ENCODE measurements at regions not wholly inside any gene's neighbourhood (a gene's known extent, or its start where the extent isn't known, plus 50 kb on each side); places are given as distances from the start of the nearest gene placed in this dataset.
A peak's percentile ranks its signal among the peaks of the same experiment; 100 is the strongest.

DNA sequence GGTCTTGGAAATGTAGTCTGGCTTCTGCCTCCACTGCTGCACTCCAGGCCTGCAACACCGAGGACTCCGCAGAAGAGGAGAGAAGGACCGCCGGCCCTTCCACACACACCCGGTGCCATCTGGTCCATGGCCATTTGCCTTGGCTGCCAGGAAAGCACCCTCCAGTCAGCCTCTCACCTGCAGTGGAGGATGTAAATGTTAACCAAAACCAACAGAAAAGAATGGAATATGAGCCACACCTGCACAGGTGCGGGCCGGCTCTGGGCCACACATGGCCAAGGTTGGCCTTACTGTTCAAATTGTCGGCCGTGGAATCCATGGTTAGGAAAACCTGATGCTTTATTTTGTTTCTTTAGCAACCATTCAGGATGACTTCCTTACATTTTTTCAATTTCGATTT is 178.3 kb upstream of the C2CD4B start:
- DNase-seq: no peak
- Histone ChIP-seq H3K27ac (ENCODE audit: low read length) (no peak overlapping the region), H3K4me1 (ENCODE audit: control insufficient read depth, insufficient read depth, low read length) (no peaks in the 10 kb centered on the region), H3K4me3 (ENCODE audit: low read length) (no peak overlapping the region), H3K9me3 (ENCODE audit: control insufficient read depth, low read depth, low read length) (no peaks in the 10 kb centered on the region), H3K27me3 (ENCODE audit: control insufficient read depth, insufficient read depth, low read length) (no peaks in the 10 kb centered on the region), H3K36me3 (ENCODE audit: control insufficient read depth, insufficient read depth, low read length) (no peaks in the 10 kb centered on the region)
- 96% methylated on average over 4 of the region's 10 CpGs for WGBS (ENCODE audit: insufficient coverage, low lambda C conversion rate)

DNA sequence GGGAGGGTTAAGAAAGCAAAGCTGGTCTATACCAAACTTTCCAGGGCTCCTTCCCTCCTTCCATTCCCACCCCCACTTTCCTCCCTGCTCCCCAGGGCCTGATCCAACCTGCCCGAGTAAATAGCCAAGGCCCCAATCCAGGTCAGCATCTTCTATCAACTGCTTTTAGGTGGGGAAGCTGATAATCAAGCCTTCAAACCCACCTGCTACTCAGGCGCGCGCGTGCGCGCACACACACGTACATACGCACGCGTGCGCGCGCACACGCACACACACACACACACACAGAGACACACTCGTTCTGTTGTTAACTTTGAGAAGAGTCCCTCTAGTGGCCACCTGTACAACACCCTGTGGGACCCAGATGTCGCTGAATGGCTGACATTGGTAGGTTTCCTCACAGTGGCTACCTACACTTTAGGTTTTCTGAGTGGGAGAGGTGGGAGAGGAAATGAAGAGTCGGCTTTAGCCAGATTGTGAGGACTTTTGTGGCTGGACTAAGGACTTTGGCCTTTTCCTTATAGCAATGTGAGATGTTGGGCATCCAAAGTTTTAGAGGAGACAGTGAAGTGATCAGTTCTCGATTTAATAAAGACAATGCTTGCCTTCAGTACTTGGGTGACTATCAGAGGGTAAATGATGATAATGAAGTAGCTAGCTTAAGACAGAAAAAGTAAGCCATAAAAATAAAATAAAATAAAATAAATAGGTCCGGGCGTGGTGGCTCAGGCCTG is 179.9 kb upstream of the C2CD4B start:
- no peaks in the 10 kb centered on the region for H3K27me3 ChIP-seq (ENCODE audit: control insufficient read depth, insufficient read depth, low read length)
- H3K36me3 ChIP-seq (ENCODE audit: control insufficient read depth, insufficient read depth, low read length): no peaks in the 10 kb centered on the region
- no peaks in the 10 kb centered on the region for H3K9me3 ChIP-seq (ENCODE audit: control insufficient read depth, low read depth, low read length)
- WGBS (ENCODE audit: insufficient coverage, low lambda C conversion rate): no CpG with 5 or more reads among the region's 21 CpGs
- peak overlapping the region; percentile 34 for H3K4me3 ChIP-seq (ENCODE audit: low read length)
- no peak overlapping the region for H3K27ac ChIP-seq (ENCODE audit: low read length)
- H3K4me1 ChIP-seq (ENCODE audit: control insufficient read depth, insufficient read depth, low read length): no peaks in the 10 kb centered on the region
- peak; percentile 85 to 88 for DNase-seq

DNA sequence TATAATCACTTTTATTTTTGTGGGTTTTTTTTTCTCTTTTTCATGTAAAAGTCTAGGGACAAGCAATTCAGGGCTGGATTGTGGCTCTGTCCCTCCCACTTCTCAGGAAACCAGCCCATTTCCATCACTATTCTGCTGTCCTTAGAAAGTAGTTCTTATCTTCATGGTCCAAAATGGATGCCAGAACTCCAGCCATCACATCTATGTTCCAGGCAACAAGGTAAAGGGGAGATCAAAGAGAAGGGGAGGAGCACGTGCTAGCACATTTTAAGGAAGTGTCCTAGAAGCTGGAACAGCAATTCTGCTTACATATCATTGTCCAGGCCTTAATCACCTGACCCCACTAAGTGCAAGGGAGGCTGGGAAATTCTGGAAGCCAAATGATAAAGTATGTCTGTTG is 181.1 kb upstream of the C2CD4B start:
- H3K4me1 ChIP-seq (ENCODE audit: control insufficient read depth, insufficient read depth, low read length): no peaks in the 10 kb centered on the region
- no peaks in the 10 kb centered on the region for H3K9me3 ChIP-seq (ENCODE audit: control insufficient read depth, low read depth, low read length)
- H3K27me3 ChIP-seq (ENCODE audit: control insufficient read depth, insufficient read depth, low read length): no peaks in the 10 kb centered on the region
- no peak overlapping the region for H3K4me3 ChIP-seq (ENCODE audit: low read length)
- DNase-seq: no peak
- WGBS (ENCODE audit: insufficient coverage, low lambda C conversion rate): no CpG with 5 or more reads among the region's 1 CpG
- H3K36me3 ChIP-seq (ENCODE audit: control insufficient read depth, insufficient read depth, low read length): no peaks in the 10 kb centered on the region
- H3K27ac ChIP-seq (ENCODE audit: low read length): no peak overlapping the region

DNA sequence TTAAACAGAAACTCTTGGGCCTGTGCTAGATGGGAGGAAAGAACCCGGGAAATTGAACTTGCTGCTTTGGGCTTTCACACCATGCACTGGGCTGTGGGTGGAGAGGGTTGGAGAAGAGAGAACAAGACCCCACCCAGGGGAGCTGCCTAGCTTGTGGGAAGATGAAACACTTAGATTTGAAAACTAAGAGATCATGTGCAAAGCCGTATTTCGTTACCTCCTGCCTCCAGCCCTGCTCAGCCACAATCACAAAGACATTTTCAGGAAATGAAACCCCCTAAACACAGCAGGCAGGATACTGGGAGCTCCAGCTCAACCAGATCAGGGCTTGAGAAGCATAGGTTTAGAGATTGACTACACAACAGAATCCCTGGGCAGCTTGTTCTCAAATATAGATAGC is 183.0 kb upstream of the C2CD4B start:
- no peaks in the 10 kb centered on the region for H3K36me3 ChIP-seq (ENCODE audit: control insufficient read depth, insufficient read depth, low read length)
- H3K27me3 ChIP-seq (ENCODE audit: control insufficient read depth, insufficient read depth, low read length): no peaks in the 10 kb centered on the region
- H3K9me3 ChIP-seq (ENCODE audit: control insufficient read depth, low read depth, low read length): no peaks in the 10 kb centered on the region
- no peak overlapping the region for H3K4me3 ChIP-seq (ENCODE audit: low read length)
- no peaks in the 10 kb centered on the region for H3K4me1 ChIP-seq (ENCODE audit: control insufficient read depth, insufficient read depth, low read length)
- no peak overlapping the region for H3K27ac ChIP-seq (ENCODE audit: low read length)
- DNase-seq: no peak
- no CpG with 5 or more reads among the region's 3 CpGs for WGBS (ENCODE audit: insufficient coverage, low lambda C conversion rate)

DNA sequence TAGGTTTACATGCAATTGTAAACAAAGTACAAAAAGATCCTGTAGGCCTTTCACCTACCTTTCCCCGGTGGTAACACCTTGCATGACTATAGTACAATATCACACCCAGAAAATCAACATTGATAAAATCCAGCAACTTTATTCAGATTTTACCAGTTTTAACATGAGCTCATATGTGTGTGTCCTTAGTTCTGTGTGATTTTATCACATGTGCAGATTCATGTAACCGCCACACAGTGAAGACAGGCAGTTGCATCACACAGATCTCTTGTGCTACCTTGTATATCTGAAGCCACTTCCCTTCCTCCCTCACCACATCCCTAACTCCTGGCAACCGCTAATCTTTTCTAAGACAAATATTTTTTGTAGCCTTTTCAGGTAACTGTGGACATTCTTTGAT is 183.5 kb upstream of the C2CD4B start:
- Histone ChIP-seq H3K27ac (ENCODE audit: low read length) (no peak overlapping the region), H3K36me3 (ENCODE audit: control insufficient read depth, insufficient read depth, low read length) (no peaks in the 10 kb centered on the region), H3K4me3 (ENCODE audit: low read length) (no peak overlapping the region), H3K27me3 (ENCODE audit: control insufficient read depth, insufficient read depth, low read length) (no peaks in the 10 kb centered on the region), H3K4me1 (ENCODE audit: control insufficient read depth, insufficient read depth, low read length) (no peaks in the 10 kb centered on the region), H3K9me3 (ENCODE audit: control insufficient read depth, low read depth, low read length) (no peaks in the 10 kb centered on the region)
- 60% methylated on average over 1 of the region's 3 CpGs for WGBS (ENCODE audit: insufficient coverage, low lambda C conversion rate)
- peak in 1 of 2 donors; percentile 8 for DNase-seq

DNA sequence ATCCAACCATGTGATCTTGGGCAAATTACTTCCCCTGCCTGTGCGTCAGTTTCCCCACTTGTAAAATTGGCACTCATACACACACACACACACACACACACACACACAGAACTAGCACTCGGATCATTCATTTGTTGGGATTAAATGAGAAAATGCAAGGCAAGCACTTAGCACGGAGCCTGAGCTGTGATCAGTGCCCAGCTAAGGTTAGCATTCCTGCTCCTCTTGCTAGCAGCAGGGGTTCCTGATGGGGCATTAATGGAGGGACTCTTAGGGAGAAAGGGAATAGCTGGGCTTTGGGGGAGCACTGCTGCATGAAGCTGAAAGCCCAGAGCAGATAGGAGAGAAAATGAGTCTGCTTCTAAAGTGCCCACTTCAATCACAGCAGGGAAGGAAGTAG is 187.7 kb upstream of the C2CD4B start:
- WGBS (ENCODE audit: insufficient coverage, low lambda C conversion rate): no CpG with 5 or more reads among the region's 3 CpGs

DNA sequence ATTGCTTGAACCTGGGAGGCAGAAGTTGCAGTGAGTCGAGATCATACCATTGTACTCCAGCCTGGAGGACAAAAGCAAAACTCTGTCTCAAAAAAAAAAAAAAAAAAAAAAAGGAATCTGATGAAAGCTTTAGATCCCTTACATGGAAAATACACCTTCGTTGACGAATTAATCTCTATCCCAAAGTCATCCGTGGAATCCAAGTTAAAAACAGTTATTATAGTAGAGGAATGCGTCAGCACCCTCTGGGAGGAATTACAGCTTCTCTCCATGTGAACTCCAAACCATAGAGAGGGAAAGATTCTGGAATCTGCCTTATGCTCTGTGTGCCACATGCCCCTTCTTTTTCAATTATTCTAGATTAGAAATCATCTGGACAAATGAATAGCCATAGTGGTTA is 192.3 kb upstream of the C2CD4B start:
- Histone ChIP-seq H3K9me3 (ENCODE audit: control insufficient read depth, low read depth, low read length) (no peaks in the 10 kb centered on the region), H3K36me3 (ENCODE audit: control insufficient read depth, insufficient read depth, low read length) (no peaks in the 10 kb centered on the region), H3K27me3 (ENCODE audit: control insufficient read depth, insufficient read depth, low read length) (peaks cover 8% of the 10 kb centered on the region), H3K27ac (ENCODE audit: low read length) (no peak overlapping the region), H3K4me3 (ENCODE audit: low read length) (no peak overlapping the region), H3K4me1 (ENCODE audit: control insufficient read depth, insufficient read depth, low read length) (no peaks in the 10 kb centered on the region)
- WGBS (ENCODE audit: insufficient coverage, low lambda C conversion rate): no CpG with 5 or more reads among the region's 5 CpGs
- no peak for DNase-seq

More for the DNA sequence above, 187.7 kb upstream of the C2CD4B start:
- H3K36me3 ChIP-seq (ENCODE audit: control insufficient read depth, insufficient read depth, low read length): no peaks in the 10 kb centered on the region
- no peak overlapping the region for H3K27ac ChIP-seq (ENCODE audit: low read length)
- H3K27me3 ChIP-seq (ENCODE audit: control insufficient read depth, insufficient read depth, low read length): no peaks in the 10 kb centered on the region
- no peak overlapping the region for H3K4me3 ChIP-seq (ENCODE audit: low read length)
- no peak for DNase-seq
- no peaks in the 10 kb centered on the region for H3K9me3 ChIP-seq (ENCODE audit: control insufficient read depth, low read depth, low read length)
- H3K4me1 ChIP-seq (ENCODE audit: control insufficient read depth, insufficient read depth, low read length): no peaks in the 10 kb centered on the region

DNA sequence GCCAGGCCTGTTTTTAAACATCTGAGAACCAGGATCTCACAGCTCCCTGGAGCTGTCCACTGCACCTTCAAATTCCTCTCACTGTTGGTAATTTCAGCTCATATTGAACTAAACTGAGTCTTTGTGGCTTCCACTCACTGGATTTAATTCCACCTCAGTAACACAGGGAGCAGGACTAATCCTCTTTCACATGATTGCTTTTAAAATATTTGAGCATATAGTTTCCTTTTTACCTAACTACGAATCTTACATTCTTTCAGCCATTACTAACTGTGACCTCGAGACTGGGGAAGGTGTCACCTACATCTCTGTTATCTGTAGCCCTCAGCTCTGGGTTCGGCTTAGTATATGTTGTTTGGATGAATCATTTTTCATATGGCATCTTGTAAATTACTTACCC is 194.3 kb upstream of the C2CD4B start:
- H3K9me3 ChIP-seq (ENCODE audit: control insufficient read depth, low read depth, low read length): no peaks in the 10 kb centered on the region
- no peaks in the 10 kb centered on the region for H3K4me1 ChIP-seq (ENCODE audit: control insufficient read depth, insufficient read depth, low read length)
- no peaks in the 10 kb centered on the region for H3K36me3 ChIP-seq (ENCODE audit: control insufficient read depth, insufficient read depth, low read length)
- H3K27ac ChIP-seq (ENCODE audit: low read length): no peak overlapping the region
- H3K4me3 ChIP-seq (ENCODE audit: low read length): no peak overlapping the region
- H3K27me3 ChIP-seq (ENCODE audit: control insufficient read depth, insufficient read depth, low read length): peaks cover 11% of the 10 kb centered on the region
- WGBS (ENCODE audit: insufficient coverage, low lambda C conversion rate): 45% methylated on average over 2 of the region's 3 CpGs
- DNase-seq: no peak

DNA sequence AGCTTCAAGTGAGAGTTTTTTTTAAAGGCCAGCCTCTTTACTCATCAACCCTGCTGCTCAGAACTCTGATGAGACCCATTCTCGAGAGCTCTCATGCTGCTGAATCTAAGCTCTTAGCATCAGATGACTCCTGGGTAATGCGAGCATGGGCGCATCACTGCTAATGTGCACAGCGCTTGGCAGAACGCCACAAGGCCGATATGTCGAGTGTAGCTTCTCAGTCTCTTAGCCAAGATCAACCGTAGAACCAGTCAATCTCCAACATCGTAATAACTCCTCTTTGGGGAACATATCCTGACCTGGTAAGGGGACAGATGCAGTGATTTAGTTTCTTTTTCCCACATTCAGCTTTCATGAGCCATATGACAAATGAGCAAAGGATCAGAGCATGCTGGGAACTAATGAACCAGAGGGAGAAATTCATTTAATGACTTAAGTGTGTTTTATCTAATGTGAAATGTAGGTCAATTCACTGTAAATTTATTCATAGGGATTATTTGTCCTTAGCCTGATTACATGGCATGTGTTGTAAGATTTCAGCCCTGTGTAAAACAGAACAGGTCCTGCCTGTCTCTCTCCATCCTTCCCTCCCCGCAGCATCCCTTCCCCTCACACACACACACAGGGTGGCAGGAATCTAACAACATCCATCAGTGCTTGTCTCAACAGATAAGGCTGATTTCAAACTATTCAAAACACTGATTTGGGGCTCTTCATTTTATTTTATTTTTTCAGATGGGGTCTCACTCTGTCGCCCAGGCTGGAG is 195.4 kb upstream of the C2CD4B start:
- no peak overlapping the region for H3K27ac ChIP-seq (ENCODE audit: low read length)
- 100% methylated on average over 1 of the region's 11 CpGs for WGBS (ENCODE audit: insufficient coverage, low lambda C conversion rate)

DNA sequence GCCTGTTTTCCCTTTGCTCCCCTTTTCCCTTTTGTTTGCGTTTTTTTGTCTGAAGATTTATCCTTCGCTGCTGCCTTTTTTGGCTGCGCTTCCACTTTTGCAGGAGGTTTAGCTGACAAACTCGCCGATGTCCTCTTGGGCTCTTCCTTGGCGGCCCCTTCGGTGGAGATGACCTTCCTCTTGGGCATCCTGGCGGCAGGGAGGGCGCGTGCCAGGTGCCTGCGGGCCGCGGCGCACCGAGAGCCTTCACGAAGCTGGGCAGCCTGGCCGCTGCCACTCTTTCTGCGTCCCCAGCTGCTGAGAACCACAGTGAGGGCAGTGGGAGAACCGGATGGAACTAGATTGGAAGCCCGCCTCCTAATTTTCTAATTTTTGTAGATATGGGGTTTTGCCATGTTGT is 197.1 kb upstream of the C2CD4B start:
- H3K36me3 ChIP-seq (ENCODE audit: control insufficient read depth, insufficient read depth, low read length): no peaks in the 10 kb centered on the region
- peaks cover 11% of the 10 kb centered on the region for H3K27me3 ChIP-seq (ENCODE audit: control insufficient read depth, insufficient read depth, low read length)
- no peak overlapping the region for H3K4me3 ChIP-seq (ENCODE audit: low read length)
- no peaks in the 10 kb centered on the region for H3K4me1 ChIP-seq (ENCODE audit: control insufficient read depth, insufficient read depth, low read length)
- no peaks in the 10 kb centered on the region for H3K9me3 ChIP-seq (ENCODE audit: control insufficient read depth, low read depth, low read length)
- H3K27ac ChIP-seq (ENCODE audit: low read length): no peak overlapping the region
- 76% methylated on average over 5 of the region's 20 CpGs for WGBS (ENCODE audit: insufficient coverage, low lambda C conversion rate)
- no peak for DNase-seq

More for the DNA sequence above, 195.4 kb upstream of the C2CD4B start:
- DNase-seq: no peak
- Histone ChIP-seq H3K27me3 (ENCODE audit: control insufficient read depth, insufficient read depth, low read length) (peaks cover 11% of the 10 kb centered on the region), H3K36me3 (ENCODE audit: control insufficient read depth, insufficient read depth, low read length) (no peaks in the 10 kb centered on the region), H3K4me1 (ENCODE audit: control insufficient read depth, insufficient read depth, low read length) (no peaks in the 10 kb centered on the region), H3K9me3 (ENCODE audit: control insufficient read depth, low read depth, low read length) (no peaks in the 10 kb centered on the region), H3K4me3 (ENCODE audit: low read length) (no peak overlapping the region)
